ENCODE measurements at regions not wholly inside any gene's neighbourhood (a gene's known extent, or its start where the extent isn't known, plus 50 kb on each side); places are given as distances from the start of the nearest gene placed in this dataset.
A peak's percentile ranks its signal among the peaks of the same experiment; 100 is the strongest.

DNA sequence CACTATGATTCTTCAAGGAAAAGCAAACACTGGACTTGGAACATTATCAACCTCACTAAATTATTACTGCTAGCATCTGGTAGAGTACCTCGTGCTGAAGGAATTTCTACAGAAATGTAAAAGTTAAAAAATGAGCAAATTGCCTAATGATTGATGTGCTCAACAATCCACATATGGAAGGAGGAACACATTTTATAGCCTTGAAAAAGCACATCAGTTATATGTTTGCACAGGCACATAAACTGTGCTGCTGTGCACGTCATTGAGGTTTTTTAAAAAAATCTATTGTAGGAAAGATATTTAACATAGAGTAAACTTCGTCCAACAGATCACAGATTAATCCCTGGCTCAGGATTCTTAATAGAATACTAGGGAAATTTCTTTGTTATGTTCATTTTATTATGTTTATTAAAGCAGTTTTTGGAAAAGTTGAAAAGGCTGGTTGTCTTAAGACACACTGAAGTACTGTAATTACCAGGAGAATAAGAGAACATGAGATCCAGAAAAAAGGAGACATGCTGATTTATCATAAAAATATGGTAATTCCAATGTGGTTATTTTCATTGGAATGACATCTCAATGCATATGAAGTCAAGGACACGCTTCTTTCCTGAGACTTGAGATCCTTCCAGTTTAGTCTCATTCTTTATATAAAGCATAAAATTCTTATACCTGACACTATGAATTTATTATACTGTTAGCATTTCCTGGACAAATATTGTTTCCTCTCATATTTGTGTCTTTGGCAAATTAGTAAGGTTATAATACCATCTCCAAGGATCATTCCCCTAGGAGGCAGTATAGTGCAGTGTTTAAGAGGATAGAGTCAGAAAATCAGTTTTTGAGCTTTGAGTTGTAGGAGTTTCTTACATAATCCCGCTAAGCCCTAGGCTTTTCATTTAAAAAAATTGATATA, 511.1 kb downstream of the TENT5A start:
- Histone ChIP-seq H3K4me3 (ENCODE audit: low read depth, low read length) (no peak overlapping the region), H3K36me3 (ENCODE audit: control insufficient read depth, insufficient read depth, low read length) (no peaks in the 10 kb centered on the region), H3K27me3 (ENCODE audit: control insufficient read depth, insufficient read depth, low read length) (no peaks in the 10 kb centered on the region)
- ChIA-PET POLR2A (interaction anchor here (1.4 kb wide), 1 partner anchor 512 kb away, joined by 3 read pairs; no protein-coding TSS in a partner anchor), CTCF (interaction anchor here (0.5 to 1.1 kb wide), 4 partner anchors 512 to 1113 kb away, joined by 3 to 4 read pairs (median 4); no protein-coding TSS in a partner anchor)
- peak; percentile 81 for DNase-seq (ENCODE audit: low read depth)
- TF ChIP-seq, protein P1, sequence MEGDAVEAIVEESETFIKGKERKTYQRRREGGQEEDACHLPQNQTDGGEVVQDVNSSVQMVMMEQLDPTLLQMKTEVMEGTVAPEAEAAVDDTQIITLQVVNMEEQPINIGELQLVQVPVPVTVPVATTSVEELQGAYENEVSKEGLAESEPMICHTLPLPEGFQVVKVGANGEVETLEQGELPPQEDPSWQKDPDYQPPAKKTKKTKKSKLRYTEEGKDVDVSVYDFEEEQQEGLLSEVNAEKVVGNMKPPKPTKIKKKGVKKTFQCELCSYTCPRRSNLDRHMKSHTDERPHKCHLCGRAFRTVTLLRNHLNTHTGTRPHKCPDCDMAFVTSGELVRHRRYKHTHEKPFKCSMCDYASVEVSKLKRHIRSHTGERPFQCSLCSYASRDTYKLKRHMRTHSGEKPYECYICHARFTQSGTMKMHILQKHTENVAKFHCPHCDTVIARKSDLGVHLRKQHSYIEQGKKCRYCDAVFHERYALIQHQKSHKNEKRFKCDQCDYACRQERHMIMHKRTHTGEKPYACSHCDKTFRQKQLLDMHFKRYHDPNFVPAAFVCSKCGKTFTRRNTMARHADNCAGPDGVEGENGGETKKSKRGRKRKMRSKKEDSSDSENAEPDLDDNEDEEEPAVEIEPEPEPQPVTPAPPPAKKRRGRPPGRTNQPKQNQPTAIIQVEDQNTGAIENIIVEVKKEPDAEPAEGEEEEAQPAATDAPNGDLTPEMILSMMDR (IDR thresholded peaks at IDR 0.05; ENCODE audit: insufficient read depth, low read depth, low read length): peak; percentile 48

DNA sequence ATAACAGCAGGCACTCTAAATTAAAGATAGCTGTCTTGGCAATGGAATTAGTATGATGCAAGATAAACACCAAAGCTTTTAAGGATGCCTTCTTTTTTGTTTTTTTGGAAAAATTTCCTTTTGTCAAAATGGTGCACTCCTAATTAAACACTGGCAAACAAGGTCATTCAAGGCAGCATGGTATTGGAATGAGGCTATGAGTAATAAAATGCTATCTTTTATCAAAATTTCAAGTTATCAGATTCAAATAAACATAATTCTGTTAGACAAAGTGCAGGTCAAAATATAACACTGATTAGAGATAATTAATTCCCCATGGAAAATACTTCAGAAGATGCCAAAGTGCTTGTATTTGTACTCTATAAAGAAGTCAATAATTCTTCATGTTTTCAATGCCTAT, 514.1 kb downstream of the TENT5A start:
- Histone ChIP-seq H3K4me3 (ENCODE audit: low read depth, low read length) (no peak overlapping the region), H3K27me3 (ENCODE audit: control insufficient read depth, insufficient read depth, low read length) (no peaks in the 10 kb centered on the region), H3K36me3 (ENCODE audit: control insufficient read depth, insufficient read depth, low read length) (no peaks in the 10 kb centered on the region)
- POLR2A ChIA-PET: no interaction called here
- TF ChIP-seq, protein P1 (IDR thresholded peaks at IDR 0.05; ENCODE audit: insufficient read depth, low read depth, low read length): no peak
- DNase-seq (ENCODE audit: low read depth): peak; percentile 5
- CTCF ChIA-PET: interaction anchor here (0.7 to 1.6 kb wide), 2 partner anchors 24 to 515 kb away, joined by 3 to 9 read pairs; partner anchors contain the start of gene TENT5A

DNA sequence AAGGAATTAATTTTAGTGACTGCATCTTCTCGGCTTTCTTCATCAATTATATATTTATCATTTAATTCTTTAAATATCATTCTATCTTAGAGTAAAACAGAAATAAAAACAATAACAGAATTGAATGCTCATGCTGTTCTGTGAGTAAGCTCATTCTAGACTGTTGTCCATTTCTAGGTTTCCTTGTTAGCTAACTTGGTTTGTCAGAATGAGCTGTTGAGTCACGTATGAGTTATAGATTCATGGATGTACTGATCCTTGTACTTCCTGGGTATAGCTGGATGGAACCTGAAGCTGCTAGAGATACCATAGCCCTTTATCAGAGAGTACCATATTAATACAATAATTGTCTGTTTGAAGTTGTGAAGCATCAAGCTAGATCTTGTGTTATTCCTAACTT, 515.3 kb downstream of the TENT5A start:
- TF ChIP-seq, protein P1 (IDR thresholded peaks at IDR 0.05; ENCODE audit: insufficient read depth, low read depth, low read length): no peak
- CTCF ChIA-PET: interaction anchor here (1.6 kb wide), 1 partner anchor 516 kb away, joined by 9 read pairs; the partner anchor contains the start of gene TENT5A
- no peaks in the 10 kb centered on the region for H3K27me3 ChIP-seq (ENCODE audit: control insufficient read depth, insufficient read depth, low read length)
- H3K4me3 ChIP-seq (ENCODE audit: low read depth, low read length): no peak overlapping the region
- no peak for DNase-seq (ENCODE audit: low read depth)
- POLR2A ChIA-PET: no interaction called here
- H3K36me3 ChIP-seq (ENCODE audit: control insufficient read depth, insufficient read depth, low read length): no peaks in the 10 kb centered on the region

DNA sequence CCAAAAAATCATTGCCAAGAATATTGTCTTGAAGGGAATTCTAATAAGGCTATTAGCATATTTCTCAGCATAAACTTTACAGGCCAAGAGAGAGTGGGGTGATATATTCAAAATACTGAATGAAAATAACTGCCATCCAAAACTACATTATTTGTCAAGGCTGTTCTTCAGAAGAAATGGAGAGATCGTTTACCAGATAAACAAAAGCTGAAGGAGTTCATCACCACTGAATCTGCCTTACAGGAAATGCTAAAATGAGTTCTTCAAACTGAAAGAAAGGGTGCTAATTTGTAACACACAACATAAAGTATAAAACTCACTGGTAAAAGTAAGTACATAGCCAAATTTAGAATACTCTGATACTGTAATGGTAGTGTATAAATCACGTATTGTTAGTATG, 517.0 kb downstream of the TENT5A start:
- H3K27me3 ChIP-seq (ENCODE audit: control insufficient read depth, insufficient read depth, low read length): no peaks in the 10 kb centered on the region
- no peak for DNase-seq (ENCODE audit: low read depth)
- H3K4me3 ChIP-seq (ENCODE audit: low read depth, low read length): no peak overlapping the region
- CTCF ChIA-PET: no interaction called here
- POLR2A ChIA-PET: no interaction called here
- no peaks in the 10 kb centered on the region for H3K36me3 ChIP-seq (ENCODE audit: control insufficient read depth, insufficient read depth, low read length)
- TF ChIP-seq, protein P1 (IDR thresholded peaks at IDR 0.05; ENCODE audit: insufficient read depth, low read depth, low read length): no peak

DNA sequence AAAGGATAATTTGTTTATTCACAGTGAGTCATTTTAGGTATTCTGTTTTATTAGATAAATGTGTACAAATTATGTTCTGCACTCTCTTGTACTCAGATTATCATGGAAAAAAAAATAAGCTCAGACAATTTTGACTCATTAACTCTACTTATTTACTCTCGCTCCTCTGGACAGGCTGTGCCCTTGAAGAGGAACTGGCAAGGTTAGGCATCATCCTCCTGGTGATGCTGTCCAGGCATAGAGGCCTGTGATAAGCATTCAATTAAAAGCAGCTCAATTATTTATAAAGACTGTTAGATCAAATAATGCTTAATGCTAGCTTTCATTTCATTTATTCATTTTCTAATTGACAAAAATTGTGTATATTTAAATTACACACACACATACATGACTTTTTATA, 518.5 kb downstream of the TENT5A start:
- CTCF ChIA-PET: interaction anchor here (0.6 kb wide), 1 partner anchor 533 kb away, joined by 3 read pairs; no protein-coding TSS in a partner anchor
- no peak overlapping the region for H3K4me3 ChIP-seq (ENCODE audit: low read depth, low read length)

More for the DNA sequence above, 518.5 kb downstream of the TENT5A start:
- no peaks in the 10 kb centered on the region for H3K36me3 ChIP-seq (ENCODE audit: control insufficient read depth, insufficient read depth, low read length)
- DNase-seq (ENCODE audit: low read depth): no peak
- no peaks in the 10 kb centered on the region for H3K27me3 ChIP-seq (ENCODE audit: control insufficient read depth, insufficient read depth, low read length)
- POLR2A ChIA-PET: no interaction called here
- TF ChIP-seq, protein P1 (IDR thresholded peaks at IDR 0.05; ENCODE audit: insufficient read depth, low read depth, low read length): no peak
